ENCODE measurements at regions not wholly inside any gene's neighbourhood (a gene's known extent, or its start where the extent isn't known, plus 50 kb on each side); places are given as distances from the start of the nearest gene placed in this dataset.

DNA sequence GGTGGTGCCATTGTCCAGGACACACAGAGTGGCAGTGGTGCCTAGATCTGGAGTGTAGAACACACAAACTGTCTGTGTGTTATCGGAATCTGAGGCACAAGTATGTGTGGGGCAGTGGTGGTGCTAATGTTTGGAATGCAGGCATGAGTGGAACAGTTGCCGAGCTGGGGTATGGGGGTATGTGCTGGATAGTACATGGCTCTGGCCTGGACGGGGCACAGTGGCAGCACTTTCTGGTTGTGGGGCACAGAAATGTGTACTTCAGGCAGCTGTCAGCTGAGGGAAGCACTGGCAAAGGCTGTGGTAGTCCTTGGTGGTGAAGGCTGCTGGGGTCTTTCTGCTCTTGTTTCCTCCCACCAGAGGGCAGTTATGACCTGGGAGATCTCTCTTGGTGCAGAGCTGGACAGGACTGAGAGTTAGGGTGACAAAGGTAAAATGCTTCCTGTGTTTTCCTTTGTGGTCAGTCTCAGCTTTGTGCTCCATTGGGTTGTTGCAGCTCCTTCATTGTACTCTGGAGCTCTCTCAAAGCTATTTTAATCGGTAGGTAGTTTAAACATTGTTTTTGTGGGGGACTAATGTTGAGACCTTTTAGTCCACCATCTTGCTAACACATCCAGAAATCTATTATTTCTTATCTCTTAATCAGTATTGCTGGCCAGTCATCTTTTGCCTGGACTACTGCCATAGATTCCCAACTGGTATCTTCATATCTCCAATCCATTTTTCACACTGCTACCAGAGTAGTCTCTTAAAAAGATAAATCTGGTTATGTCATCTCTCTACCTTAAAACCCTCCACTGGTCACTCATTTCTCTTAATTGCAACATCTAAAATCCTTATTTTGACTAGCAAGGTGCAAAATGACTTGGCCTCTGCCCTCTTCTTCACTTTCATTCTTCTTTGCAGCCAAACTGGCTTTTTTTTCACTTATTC, 83.9 kb upstream of the NBPF4 start:
- TF ChIP-seq EZH2 (IDR thresholded peaks at IDR 0.05; ENCODE audit: insufficient read depth, poor library complexity, severe bottlenecking) (no peak), EZH2phosphoT487 (IDR thresholded peaks at IDR 0.05; ENCODE audit: insufficient read depth, low read depth) (no peak)

All from GM23248 (cell line).